Stimulated activated CD4-positive, alpha-beta T cell treated with anti-CD3 and anti-CD28 coated beads, Interleukin-12 subunit alpha, Interleukin-12 subunit beta, amount 100 ng/mL, for 4 hours (primary cell): ENCODE measurements at regions not wholly inside any gene's neighbourhood (a gene's known extent, or its start where the extent isn't known, plus 50 kb on each side); places are given as distances from the start of the nearest gene placed in this dataset.

Source experiments
- DNase-seq: peaks from one replicate; pipeline ENCODE4 v3.0.0-alpha.2; 2020

DNA sequence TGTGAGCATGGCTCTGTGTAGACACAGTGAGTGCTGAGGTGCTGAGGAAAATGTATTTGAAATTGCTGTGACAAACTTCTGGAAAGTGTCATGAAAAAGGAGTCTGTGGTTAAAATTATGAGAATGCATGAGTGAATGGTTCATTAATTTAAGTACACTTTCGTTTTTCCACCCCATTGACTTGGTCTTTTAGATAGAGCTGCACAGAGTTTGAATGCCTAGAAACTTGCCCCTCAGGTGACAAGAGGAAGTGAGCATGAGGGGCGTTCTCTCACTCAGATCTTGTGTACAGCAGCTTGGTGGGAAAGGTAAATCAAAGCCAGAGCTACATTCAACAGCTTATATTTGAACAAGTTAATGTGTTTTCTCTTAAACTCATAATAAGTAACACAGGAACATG, 296.8 kb downstream of the WDR72 start:
- no peak for DNase-seq

DNA sequence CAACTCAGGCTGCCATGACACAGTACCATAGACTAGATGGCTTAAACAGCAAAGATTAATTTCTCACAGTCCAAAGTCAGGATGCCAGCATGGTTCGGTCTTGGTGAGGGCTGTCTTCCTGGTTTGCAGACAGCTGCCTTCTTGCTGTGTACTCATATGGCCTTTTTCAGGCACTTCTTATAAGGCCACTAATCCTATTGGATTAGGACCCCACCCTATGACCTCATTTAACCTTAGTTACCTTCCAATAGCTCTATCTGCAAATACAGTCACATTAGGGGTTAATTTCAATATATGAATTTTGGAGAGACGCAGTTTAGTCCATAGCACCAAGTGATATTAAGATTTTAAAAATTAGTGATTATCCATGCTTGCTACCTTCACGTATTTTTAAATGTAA, 297.8 kb downstream of the WDR72 start:
- DNase-seq = no peak

DNA sequence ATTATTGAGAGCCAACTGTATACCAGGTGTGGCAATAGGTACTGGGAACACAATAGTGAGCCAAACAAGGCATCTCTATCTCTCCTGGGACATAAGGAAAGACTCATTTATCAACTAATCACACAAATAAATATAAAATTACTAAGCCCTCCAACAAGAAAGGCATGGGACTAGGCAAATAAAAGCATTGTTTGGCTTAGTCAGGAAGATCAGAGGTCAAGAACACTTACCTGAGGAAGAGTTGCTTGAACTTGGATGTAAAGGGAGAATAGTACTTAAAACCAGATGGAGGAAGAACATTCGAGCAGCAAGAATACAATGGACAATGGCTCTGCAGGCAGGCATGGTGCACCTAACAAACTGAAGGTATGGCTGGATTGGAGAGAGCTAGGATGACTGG, 300.7 kb downstream of the WDR72 start:
- DNase-seq = no peak

DNA sequence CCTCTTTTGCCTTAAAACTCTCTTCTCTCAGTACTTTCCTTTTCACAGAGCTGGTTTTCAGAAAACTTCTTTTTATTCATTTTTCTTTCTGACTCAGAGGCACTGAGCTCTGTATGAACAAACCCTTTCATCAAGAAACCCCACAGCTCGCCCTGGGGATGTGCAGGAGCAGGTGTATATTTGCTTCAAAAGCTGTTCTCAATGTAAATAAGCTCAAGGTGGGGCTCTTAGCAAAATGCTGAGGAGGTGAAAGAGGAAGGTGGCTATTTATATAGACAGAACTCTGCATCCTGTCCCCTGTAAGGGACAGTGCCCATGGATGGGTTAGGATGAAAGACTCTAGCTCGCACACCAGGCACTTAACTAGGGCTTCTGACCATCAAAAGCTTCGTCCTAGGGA, 302.0 kb downstream of the WDR72 start:
- DNase-seq = no peak

DNA sequence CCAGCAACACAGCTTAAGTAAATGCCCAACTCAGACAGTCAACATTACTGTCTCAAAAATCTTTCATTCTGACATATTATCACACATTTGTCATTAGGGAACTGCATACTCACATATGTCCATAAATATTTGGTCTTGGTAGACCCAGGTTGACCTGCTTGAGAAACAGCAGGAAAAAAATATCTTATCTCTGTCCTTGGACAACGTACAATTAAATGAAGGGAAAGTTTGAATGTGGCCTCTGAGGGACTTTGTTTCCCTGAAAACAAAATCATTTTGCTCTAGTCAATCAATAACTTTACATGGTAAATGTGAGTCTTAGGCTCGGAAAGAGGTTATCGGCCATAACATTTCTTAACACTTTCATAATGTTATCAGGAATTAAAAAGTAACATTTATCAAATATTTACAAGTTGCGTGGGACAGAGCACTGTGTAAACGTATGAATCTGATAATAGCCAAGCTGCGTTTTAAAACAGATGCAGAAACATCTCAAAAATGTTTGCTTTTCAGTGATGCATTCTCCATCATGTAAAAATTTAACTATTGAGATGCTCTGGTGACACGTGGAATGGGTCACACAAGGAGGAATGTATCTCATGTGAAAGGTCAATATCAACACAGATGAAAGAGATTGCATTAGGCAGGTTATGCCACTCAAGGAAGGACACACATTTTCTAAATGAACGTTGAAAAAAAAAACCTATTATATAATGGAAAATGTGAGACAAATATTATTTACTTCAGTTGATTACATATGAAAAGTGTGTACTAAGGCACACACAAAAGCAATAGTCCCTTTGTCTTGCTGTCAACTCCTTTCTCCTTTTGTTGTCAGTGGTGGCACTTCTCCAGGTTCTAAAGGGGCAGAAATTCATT, 304.4 kb downstream of the WDR72 start:
- no peak for DNase-seq

DNA sequence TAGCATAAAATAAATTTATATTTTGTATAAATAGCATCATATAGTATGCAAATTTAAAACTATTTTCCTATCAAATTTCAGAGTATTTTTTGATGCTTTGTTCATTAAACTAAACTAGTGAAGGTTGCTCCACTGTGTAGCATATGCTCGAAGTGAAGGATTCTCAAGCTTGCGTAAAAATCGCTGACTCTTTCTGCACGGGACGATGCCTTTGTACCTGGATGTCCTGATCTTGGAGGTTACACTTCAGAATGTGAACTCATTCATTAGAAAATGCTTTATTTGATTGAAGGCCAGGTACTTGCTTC, 305.0 kb downstream of the WDR72 start:
- DNase-seq = no peak

DNA sequence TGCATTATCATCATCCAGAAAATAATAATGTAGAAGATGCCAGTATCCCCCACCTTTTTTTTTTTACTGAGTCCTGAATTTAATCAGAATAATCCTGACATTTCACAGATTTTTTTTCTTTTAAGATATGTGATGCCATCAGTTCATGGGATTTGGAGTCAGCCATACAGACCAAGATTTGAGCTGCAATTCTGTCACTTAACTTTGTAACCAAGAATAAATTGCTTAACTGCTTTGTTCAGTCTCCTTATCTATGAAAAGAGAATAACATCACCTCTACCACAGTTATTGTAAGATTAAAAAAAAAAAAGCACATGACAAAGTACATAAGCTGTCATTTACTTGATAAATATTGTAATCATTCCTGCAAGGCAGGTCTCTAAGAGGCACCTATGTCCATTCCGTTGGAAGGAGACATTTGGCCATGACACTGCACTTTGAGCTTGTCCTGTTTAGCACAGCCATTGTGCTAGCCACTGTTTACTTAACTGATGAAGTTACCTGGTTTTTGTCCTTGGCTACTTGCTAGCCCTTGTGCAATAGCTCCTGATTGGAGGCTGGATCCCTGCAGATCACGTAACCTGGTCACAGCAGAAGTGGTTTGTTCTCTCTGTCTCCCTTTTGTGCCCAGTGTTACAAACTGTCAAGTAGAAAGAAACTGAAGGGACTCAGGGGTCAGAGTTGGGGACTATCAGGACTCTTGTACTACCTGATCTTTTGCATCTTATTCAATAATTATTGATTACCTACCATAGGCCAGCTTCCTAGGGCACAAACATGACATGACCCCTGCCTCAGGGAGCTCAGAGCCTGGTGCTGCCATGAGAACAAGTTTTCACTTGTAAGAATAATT, 306.0 kb downstream of the WDR72 start:
- no peak for DNase-seq

DNA sequence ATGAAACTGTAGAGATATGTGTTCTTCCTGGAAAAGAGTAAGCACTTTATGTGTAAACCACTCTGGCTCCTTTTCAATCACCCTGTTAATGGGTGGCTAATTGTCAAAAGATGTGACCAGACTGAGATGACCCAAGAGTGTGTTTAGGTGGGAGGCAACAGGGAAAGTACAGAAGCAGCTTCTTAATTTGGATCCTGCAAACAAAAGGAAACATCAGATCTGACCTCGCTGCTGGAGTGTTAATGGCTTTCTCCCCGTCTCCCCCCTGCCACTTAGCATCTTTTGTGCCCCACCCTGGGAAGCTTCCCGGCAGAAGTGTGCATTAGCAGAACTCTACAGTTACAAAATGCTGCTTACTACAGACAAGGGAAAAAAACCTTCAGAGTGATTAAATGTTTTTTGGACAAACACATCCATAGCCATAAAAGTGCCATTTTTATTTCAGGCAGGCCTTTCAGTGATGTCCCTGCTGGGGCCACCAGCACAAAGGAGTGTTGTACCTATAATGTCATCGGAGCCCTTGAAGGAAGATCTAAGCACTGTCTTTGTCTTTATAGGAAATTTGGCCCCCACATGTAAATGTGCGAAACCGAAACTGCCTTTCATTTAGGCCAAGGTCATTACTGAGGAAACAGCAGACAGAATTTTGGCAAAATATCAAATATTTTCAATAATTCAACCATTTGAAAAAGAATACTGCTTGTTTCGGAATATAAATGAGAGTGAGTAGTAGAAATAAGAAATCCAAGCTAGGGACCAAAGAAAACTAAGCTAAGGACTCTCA, 311.0 kb downstream of the WDR72 start:
- DNase-seq = no peak

DNA sequence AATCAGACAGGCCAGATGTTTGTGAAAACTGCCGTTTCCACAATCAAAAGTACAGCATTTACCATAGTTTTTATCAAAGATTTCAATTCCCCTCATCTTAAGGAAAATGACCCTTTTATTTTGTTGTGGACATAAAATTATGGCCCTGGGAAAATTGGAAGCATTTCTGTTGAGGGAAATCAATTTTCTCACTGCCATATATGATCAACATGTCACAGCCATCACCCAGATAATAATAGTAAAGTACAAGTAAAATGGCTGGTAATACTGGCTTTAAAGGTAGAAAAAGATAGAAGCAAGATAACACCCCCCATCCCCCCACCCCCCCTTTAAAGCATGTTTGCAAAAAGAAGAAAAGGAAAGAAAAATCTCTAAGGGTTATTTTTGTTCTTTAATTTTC, 311.7 kb downstream of the WDR72 start:
- no peak for DNase-seq

DNA sequence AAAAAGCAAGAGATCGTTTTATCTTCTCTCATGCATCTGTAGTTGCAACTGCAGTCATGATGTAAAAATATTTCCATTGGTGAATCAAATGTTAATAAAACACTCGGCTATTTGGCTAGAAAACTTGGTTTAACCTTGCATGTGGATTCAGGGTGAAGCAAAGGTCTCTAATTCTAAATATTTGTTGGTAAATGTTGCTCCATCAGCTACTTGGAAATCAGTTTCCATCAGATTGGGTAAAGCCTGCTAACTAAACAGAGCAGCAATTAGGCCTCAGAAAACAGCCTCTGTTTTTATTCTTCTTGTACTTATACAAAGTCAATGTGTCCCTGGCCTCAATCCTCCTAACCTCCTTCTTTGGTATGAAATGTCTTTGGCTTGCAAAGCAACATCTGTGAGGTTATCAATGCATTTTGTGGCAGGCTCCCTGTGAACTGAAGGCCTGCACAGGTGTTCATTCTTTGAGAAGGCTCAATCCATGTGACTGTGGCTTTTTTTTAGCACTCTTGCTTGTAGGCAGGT, 312.3 kb downstream of the WDR72 start:
- no peak for DNase-seq

DNA sequence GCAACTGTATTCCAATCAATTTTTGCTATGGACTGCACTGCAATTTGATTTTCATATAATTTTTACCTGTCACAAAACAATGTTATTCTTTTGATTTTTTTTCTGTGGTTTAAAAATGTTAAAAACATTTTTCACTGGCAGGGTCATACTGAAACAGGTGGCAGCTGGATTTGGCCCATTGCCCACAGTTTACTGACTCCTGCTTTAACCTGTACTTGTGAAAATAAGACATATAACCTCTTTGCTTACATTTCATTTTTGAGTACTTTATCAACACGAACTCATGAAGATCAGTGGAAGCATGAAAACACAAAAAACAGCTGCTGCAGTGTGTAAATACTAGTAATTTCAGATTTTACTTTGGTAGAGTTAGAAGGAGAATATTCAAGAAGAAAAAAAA, 313.1 kb downstream of the WDR72 start:
- no peak for DNase-seq

DNA sequence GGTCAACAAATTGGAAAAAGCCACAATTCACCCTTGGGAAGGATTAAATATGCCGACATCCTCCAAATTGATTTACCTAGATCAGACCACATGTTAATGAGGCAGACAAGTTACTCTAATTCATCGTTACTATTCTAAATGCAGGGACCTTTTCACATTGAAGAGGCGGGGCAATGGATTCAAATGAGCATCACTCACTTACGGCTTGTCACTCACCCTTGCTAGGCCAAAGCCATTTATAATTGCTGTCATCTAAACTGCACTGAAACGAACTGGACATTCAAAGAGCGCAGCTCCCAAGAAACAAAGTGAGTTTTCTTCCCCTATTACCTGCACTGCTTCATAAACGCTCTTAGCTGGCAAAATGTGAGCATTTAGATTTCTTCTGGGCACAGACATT, 313.9 kb downstream of the WDR72 start:
- no peak for DNase-seq

DNA sequence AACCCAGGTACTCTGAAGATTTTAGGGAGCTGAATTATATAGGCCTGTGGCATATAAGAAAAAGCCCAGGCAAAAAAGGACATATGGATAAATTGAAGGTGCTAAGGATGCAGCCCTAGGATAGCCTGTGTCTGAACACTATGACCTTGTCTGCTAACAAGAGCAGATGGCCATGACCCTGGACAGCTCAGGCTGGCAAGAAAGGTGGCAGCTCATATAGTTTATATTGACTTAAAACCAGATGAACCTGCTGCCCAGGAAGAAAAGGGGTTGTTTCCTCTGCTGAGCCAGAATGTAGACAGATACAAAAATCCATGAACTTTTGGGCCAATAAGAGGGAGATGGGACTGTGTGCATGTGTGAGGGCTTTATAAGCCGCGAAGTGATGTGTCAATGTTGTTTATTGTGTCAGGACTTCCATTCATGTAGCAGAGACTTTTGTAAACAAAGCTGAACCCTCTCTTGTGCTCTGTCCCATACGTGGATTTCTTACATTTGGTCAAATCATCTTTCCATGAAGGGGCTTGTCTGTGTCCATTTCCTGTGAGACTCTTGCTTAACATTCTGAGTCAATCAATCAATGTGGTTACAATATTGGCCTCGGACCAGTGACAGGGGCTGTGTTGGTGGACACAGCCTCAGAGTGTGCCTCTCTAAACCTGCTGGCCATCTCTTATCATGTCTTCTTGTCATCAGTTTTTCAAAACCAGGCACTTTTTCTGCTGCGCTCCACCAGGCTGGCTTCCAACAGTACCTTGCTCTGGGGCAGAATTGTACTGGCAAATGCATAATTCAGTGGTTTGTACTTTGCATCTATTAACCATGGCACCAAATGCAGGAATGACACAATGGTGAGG, 321.2 kb downstream of the WDR72 start:
- no peak for DNase-seq

DNA sequence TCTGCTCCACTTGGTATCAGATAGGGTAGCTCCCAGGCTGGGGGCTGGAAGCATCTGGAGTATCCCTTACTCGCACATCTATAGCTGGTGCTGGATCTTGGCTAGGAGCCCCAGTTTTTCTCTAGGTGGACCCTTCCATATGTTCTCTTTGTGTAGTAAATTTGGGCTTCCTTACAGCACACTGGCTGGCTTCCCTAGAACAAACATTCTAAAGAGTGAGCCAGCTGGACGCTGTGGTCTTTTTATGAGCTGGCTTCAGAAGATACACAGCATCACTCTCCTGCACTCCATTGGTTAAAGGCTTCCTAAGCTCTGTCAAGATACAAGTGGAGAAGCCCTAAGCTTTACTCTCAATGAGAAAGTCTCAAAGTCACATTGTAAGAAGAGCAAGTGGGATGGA, 322.1 kb downstream of the WDR72 start:
- no peak for DNase-seq

DNA sequence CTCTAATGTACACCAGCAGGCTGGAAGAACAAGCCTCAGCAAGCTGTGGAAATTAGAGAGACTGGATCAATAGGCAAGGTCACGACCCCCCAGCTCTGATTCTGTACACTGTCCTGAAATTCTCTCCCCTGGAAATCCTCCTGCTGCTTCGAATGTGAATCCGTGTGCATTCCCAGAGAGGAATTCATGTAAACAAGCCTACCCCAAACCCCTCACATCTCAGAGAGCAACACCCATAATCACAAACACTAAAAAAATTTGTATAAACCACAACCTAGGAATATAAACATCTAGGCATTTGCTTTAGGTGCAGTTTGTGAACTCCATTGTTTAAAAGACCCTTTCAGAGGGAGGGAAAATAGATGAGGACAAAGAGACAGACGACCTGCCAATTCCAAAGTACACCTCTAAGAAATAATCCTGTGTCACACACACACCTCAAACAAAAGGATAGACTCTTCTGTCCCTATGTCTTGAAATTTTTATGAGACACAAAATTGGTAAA, 325.2 kb downstream of the WDR72 start:
- no peak for DNase-seq

DNA sequence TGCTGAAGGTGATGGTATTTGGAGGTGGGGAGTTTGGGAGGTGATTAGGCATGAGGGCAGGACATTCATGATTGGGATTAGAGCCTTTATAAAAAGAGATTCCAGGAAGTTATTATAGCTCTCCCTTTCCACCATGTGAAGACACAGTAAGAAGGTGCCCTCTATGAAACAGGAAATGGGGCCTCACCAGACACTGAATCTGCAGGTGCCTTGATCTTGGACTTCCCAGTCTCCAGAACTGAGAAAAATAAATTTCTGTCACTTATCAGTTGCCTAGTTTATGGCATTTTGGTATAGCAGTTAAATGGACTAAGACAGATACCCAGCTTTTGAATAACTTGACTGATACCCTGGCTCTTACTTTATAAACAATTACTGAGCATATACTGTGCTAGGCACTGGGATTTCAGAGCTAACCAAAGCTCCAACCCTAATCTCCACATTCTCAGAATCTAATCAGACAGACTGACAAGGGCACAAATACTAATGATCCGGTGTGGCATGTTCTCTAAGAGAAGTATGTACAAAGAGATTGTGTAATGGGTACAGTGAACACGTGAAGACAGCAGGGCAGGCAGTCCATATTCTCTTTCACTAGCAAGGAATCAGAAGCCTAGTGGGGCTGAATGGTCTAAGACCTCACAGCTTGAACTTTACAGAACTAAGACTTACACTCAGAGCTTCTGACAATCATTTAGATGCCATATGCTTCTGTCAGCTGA, 343.1 kb downstream of the WDR72 start:
- no peak for DNase-seq

DNA sequence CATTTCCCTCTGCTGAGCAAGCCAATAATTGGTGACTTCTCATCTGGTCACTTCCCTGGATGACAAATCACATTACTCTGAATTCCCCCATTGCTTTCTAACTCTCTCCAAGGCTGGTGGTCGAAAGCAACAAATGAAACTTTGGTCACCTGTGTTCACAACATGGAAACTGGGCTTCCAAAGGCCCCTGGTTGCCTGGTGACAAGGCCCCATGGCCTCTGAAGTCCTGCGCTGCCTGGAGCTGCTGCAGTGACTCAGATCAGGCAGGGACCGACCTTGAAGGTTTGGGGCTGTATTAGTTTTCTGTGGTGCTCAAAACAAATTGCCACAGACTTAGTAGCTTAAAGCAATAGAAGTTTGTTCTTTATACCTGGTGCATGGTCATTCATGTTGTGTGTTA, 345.3 kb downstream of the WDR72 start:
- DNase-seq = no peak

DNA sequence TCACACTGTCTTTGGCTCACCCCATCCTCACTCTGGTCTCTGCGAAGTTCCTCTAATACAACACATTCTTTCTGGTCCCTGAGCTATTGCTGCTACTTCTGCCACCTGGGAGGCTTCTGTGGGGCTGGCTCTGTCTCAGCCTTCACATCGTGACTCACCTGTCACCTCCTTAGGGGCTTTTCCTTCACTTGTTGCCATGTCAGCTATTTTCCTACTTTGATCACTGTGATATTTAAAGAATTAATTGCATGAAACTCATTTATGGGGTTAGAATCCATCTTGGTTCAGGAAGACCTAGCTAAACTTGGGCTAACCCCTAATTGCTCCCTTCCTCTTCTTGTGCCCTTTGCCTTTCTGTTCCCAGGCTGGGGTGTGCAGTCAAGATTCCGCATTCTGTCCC, 346.9 kb downstream of the WDR72 start:
- DNase-seq = no peak

DNA sequence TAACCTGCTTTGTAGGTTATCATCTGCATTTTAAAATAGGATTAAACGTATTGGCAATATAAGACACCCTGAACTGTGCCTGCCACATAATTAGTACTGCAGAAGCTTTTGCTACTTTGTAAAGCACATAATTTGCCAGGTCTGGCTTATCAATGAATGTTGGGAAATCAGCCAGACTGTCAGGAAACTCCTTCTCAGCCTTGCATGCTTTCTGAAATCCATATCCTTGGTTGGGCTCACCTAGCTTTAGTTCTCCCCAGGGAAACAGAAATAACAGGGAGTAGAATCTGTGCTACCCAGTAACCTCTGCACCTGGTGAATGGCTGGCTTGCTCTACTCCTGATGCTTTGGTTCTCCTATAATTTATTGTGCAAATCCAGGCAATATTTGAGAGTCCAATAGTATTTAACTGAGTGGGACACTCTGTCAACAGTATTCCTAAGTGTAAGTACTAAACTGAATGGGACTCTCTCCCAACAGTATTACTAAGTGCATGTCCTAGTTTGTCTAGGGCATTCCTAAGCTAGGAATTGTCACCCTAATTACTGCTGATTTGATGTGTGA, 354.5 kb downstream of the WDR72 start:
- no peak for DNase-seq

DNA sequence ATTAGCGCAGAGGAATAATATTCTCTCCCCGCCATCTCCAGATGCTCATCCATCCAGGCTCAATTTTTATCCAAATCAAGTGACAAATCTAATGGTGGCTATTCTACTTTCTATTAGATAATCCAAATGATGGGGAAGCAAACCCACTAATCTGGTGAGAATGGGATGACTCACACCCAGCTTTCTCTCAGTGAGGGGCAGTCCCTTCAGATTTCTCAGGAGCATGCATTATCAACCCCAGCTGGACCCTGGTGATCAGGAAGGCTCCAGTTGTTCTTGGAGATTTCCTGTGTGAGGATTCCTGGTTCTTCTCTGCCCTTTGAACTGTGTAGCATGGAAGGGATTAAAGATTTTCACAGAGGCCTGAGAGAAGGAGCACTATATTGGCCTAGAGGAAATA, 358.0 kb downstream of the WDR72 start:
- DNase-seq = no peak

DNA sequence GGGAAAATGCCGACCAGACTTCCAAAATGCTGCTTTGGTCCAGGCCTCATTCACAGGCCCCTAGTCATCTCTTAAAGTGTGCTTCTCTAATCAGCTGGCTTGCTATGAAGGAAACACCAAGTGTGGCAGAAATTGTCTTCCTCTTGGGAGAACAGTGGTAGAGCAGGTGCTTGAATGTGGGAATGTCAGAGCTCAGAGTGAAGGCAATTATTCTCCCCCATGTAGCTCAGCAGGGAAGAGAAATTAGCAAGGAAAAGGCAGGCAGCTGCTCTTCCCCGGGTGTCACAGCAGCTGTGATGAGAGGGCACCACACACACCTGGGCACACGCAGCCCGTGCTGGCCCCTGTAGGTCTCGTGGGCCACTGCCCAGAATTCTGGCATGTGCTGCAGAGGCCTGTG, 358.5 kb downstream of the WDR72 start:
- DNase-seq = no peak
